ACC112 (cell line): ENCODE measurements at regions not wholly inside any gene's neighbourhood (a gene's known extent, or its start where the extent isn't known, plus 50 kb on each side); places are given as distances from the start of the nearest gene placed in this dataset.

Source experiments
- H2AFZ ChIP-seq: fragments of 200-600 bp; sonication (generic); one replicate; pipeline ENCODE4 v1.6.0; 2017; ENCODE audit warnings: antibody characterized with exemption, low read length; ENCODE audit not compliant: unreplicated experiment
- H3K27ac ChIP-seq: fragments of 200-600 bp; sonication (generic); 2 replicates; pipeline ENCODE4 v1.5.1; 2014; ENCODE audit warnings: low read depth, mild to moderate bottlenecking, antibody characterized with exemption, low read length, moderate library complexity
- H3K27me3 ChIP-seq: fragments of 200-600 bp; sonication (generic); 2 replicates; pipeline ENCODE4 v1.6.1; 2014; ENCODE audit warnings: mild to moderate bottlenecking, antibody characterized with exemption, low read length, moderate library complexity, mixed read lengths; ENCODE audit not compliant: insufficient read depth
- H3K36me3 ChIP-seq: fragments of 200-600 bp; sonication (generic); 2 replicates; pipeline ENCODE4 v1.6.1; 2016; ENCODE audit warnings: mild to moderate bottlenecking, antibody characterized with exemption, low read length, moderate library complexity, mixed read lengths; ENCODE audit not compliant: insufficient read depth
- H3K4me1 ChIP-seq: fragments of 200-600 bp; sonication (generic); one replicate; pipeline ENCODE4 v1.6.1; 2016; ENCODE audit warnings: low read length, mixed read lengths; ENCODE audit not compliant: insufficient read depth, unreplicated experiment, control insufficient read depth
- H3K4me3 ChIP-seq: fragments of 200-600 bp; sonication (generic); 2 replicates; pipeline ENCODE4 v1.5.1; 2014; ENCODE audit warnings: mild to moderate bottlenecking, low read depth, low read length
- H3K79me2 ChIP-seq: fragments of 200-600 bp; sonication (generic); one replicate; pipeline ENCODE4 v1.6.0; 2016; ENCODE audit warnings: low read length; ENCODE audit not compliant: control insufficient read depth, unreplicated experiment, insufficient read depth

GRCh38 chr3:145865399-145866018 is 295.5 kb downstream of the PLOD2 start:
- no peak overlapping the region for H3K27ac ChIP-seq
- no peaks in the 10 kb centered on the region for H3K27me3 ChIP-seq
- H3K4me3 ChIP-seq: no peak overlapping the region
- H3K4me1 ChIP-seq: no peaks in the 10 kb centered on the region
- H3K79me2 ChIP-seq: no peaks in the 10 kb centered on the region
- H3K36me3 ChIP-seq: no peaks in the 10 kb centered on the region
- H2AFZ ChIP-seq: peak overlapping the region; percentile 45

- H3K27me3 ChIP-seq: no peaks in the 10 kb centered on the region
- no peak overlapping the region for H3K27ac ChIP-seq
- H3K36me3 ChIP-seq: no peaks in the 10 kb centered on the region
- peak overlapping the region; percentile 37 for H2AFZ ChIP-seq
- no peak overlapping the region for H3K4me3 ChIP-seq
- no peaks in the 10 kb centered on the region for H3K79me2 ChIP-seq
- no peaks in the 10 kb centered on the region for H3K4me1 ChIP-seq
These were observed 291.0 kb downstream of the PLOD2 start for GRCh38 chr3:145869958-145870357.

GRCh38 chr3:145882436-145882835 is 278.5 kb downstream of the PLOD2 start:
- Histone ChIP-seq H3K4me1 (peaks cover 5% of the 10 kb centered on the region), H3K4me3 (no peak overlapping the region), H3K36me3 (no peaks in the 10 kb centered on the region), H3K27me3 (no peaks in the 10 kb centered on the region), H3K79me2 (no peaks in the 10 kb centered on the region), H3K27ac (no peak overlapping the region), H2AFZ (no peak overlapping the region)

GRCh38 chr3:145889730-145890129 is 271.3 kb downstream of the PLOD2 start:
- no peak overlapping the region for H3K4me3 ChIP-seq
- H3K27me3 ChIP-seq: no peaks in the 10 kb centered on the region
- no peak overlapping the region for H2AFZ ChIP-seq
- H3K79me2 ChIP-seq: no peaks in the 10 kb centered on the region
- H3K27ac ChIP-seq: no peak overlapping the region
- H3K4me1 ChIP-seq: no peaks in the 10 kb centered on the region
- H3K36me3 ChIP-seq: no peaks in the 10 kb centered on the region

GRCh38 chr3:145892869-145893268 is 268.1 kb downstream of the PLOD2 start:
- Histone ChIP-seq H3K36me3 (no peaks in the 10 kb centered on the region), H2AFZ (peak overlapping the region; percentile 14), H3K27me3 (no peaks in the 10 kb centered on the region), H3K4me3 (peak overlapping the region; percentile 58; the same call in 1 of the 2 replicates), H3K27ac (no peak overlapping the region), H3K4me1 (peaks cover 1% of the 10 kb centered on the region), H3K79me2 (no peaks in the 10 kb centered on the region)

- Histone ChIP-seq H3K4me1 (peaks cover 4% of the 10 kb centered on the region), H3K27ac (no peak overlapping the region), H2AFZ (no peak overlapping the region), H3K4me3 (no peak overlapping the region), H3K79me2 (no peaks in the 10 kb centered on the region), H3K36me3 (no peaks in the 10 kb centered on the region), H3K27me3 (no peaks in the 10 kb centered on the region)
These were observed 267.7 kb downstream of the PLOD2 start for GRCh38 chr3:145893331-145893730.

GRCh38 chr3:145898487-145898886 is 262.5 kb downstream of the PLOD2 start:
- H3K27me3 ChIP-seq: no peaks in the 10 kb centered on the region
- peak overlapping the region; percentile 96 for H2AFZ ChIP-seq
- H3K79me2 ChIP-seq: no peaks in the 10 kb centered on the region
- H3K4me3 ChIP-seq: peak overlapping the region; percentile 64
- peaks cover 9% of the 10 kb centered on the region for H3K4me1 ChIP-seq
- H3K36me3 ChIP-seq: no peaks in the 10 kb centered on the region
- no peak overlapping the region for H3K27ac ChIP-seq

GRCh38 chr3:145899241-145899640 is 261.7 kb downstream of the PLOD2 start:
- Histone ChIP-seq H3K27ac (no peak overlapping the region), H3K36me3 (no peaks in the 10 kb centered on the region), H3K4me1 (peaks cover 9% of the 10 kb centered on the region), H3K4me3 (no peak overlapping the region), H3K27me3 (no peaks in the 10 kb centered on the region), H2AFZ (no peak overlapping the region), H3K79me2 (no peaks in the 10 kb centered on the region)

GRCh38 chr3:145900056-145900829 is 260.7 kb downstream of the PLOD2 start:
- no peaks in the 10 kb centered on the region for H3K36me3 ChIP-seq
- no peaks in the 10 kb centered on the region for H3K79me2 ChIP-seq
- H3K27me3 ChIP-seq: no peaks in the 10 kb centered on the region
- H3K4me3 ChIP-seq: no peak overlapping the region
- no peak overlapping the region for H2AFZ ChIP-seq
- H3K4me1 ChIP-seq: peaks cover 9% of the 10 kb centered on the region
- H3K27ac ChIP-seq: no peak overlapping the region

- H2AFZ ChIP-seq: no peak overlapping the region
- H3K36me3 ChIP-seq: no peaks in the 10 kb centered on the region
- H3K4me1 ChIP-seq: peaks cover 9% of the 10 kb centered on the region
- H3K79me2 ChIP-seq: no peaks in the 10 kb centered on the region
- H3K27ac ChIP-seq: no peak overlapping the region
- no peak overlapping the region for H3K4me3 ChIP-seq
- H3K27me3 ChIP-seq: no peaks in the 10 kb centered on the region
These were observed 258.8 kb downstream of the PLOD2 start for GRCh38 chr3:145902166-145902565.

- Histone ChIP-seq H3K27me3 (no peaks in the 10 kb centered on the region), H3K79me2 (no peaks in the 10 kb centered on the region), H3K4me3 (no peak overlapping the region), H3K4me1 (peaks cover 6% of the 10 kb centered on the region), H3K27ac (no peak overlapping the region), H3K36me3 (no peaks in the 10 kb centered on the region), H2AFZ (no peak overlapping the region)
These were observed 257.4 kb downstream of the PLOD2 start for GRCh38 chr3:145903472-145904013.
